Activated CD8-positive, alpha-beta T cell treated with anti-CD3 and anti-CD28 coated beads for 36 hours (primary cell): ENCODE measurements at regions not wholly inside any gene's neighbourhood (a gene's known extent, or its start where the extent isn't known, plus 50 kb on each side); places are given as distances from the start of the nearest gene placed in this dataset.
"Not testable (repeated sequence)": the region's sequence is repeated elsewhere in the genome, so short reads cannot be mapped to it uniquely, and the experiment has no call there.

ENCODE experiments used
- ATAC-seq: fragments of 200-7000 bp; cut with Tn5 transposase; one replicate; pipeline ENCODE4 v1.10.0; 2021; ENCODE audit warnings: mild to moderate bottlenecking, moderate library complexity
- CTCF ChIA-PET: fragments of 350-600 bp; sonication (Branson Sonifier 250); formaldehyde crosslinking; loops from one replicate; lab custom pipeline; 2021; ENCODE audit warnings: antibody characterized with exemption; lab: Charles Lee
- POLR2A ChIA-PET: fragments of 350-600 bp; sonication (Branson Sonifier 250); formaldehyde crosslinking; loops from one replicate; lab custom pipeline; 2021; ENCODE audit warnings: antibody characterized with exemption; lab: Charles Lee
- DNase-seq: peaks from one replicate; pipeline ENCODE4 v3.0.0-alpha.2; 2020
- H3K27ac Mint-ChIP-seq: one replicate; pipeline ENCODE4 v1.8.0; 2021; ENCODE audit warnings: mild to moderate bottlenecking, mixed read lengths
- H3K27me3 Mint-ChIP-seq: one replicate; pipeline ENCODE4 v1.8.0; 2021; ENCODE audit warnings: mixed read lengths
- H3K36me3 Mint-ChIP-seq: one replicate; pipeline ENCODE4 v1.8.0; 2021; ENCODE audit warnings: low read depth, mixed read lengths
- H3K4me1 Mint-ChIP-seq: one replicate; pipeline ENCODE4 v1.8.0; 2021; ENCODE audit warnings: low read depth, mixed read lengths
- H3K4me3 Mint-ChIP-seq: one replicate; pipeline ENCODE4 v1.8.0; 2021; ENCODE audit warnings: mild to moderate bottlenecking, moderate library complexity, mixed read lengths
- H3K9me3 Mint-ChIP-seq: one replicate; pipeline ENCODE4 v1.8.0; 2021; ENCODE audit warnings: mixed read lengths
- intact Hi-C: fragments of 100-400 bp; cut with micrococcal nuclease; formaldehyde crosslinking; loops from one replicate; pipeline ENCODE4 v1.10.0; 2022
- TF ChIP-seq, protein P1 (sequence below): fragments of 200-600 bp; IDR thresholded peaks from one replicate; pipeline ENCODE4 v1.8.0; 2022; ENCODE audit warnings: antibody characterized with exemption, mild to moderate bottlenecking

- H3K27me3 Mint-ChIP-seq = peaks cover 17% of the 10 kb centered on the region
- no peak for ATAC-seq
- no peaks in the 10 kb centered on the region for H3K4me1 Mint-ChIP-seq
- no peak overlapping the region for H3K4me3 Mint-ChIP-seq
- CTCF ChIA-PET = interaction anchor here (1.2 kb wide), 1 partner anchor 11 kb away, joined by 3 read pairs; no protein-coding TSS in a partner anchor
- no peak for DNase-seq
- no peaks in the 10 kb centered on the region for H3K36me3 Mint-ChIP-seq
- H3K9me3 Mint-ChIP-seq = peaks cover 8% of the 10 kb centered on the region
- no peak overlapping the region for H3K27ac Mint-ChIP-seq
- TF ChIP-seq, protein P1, sequence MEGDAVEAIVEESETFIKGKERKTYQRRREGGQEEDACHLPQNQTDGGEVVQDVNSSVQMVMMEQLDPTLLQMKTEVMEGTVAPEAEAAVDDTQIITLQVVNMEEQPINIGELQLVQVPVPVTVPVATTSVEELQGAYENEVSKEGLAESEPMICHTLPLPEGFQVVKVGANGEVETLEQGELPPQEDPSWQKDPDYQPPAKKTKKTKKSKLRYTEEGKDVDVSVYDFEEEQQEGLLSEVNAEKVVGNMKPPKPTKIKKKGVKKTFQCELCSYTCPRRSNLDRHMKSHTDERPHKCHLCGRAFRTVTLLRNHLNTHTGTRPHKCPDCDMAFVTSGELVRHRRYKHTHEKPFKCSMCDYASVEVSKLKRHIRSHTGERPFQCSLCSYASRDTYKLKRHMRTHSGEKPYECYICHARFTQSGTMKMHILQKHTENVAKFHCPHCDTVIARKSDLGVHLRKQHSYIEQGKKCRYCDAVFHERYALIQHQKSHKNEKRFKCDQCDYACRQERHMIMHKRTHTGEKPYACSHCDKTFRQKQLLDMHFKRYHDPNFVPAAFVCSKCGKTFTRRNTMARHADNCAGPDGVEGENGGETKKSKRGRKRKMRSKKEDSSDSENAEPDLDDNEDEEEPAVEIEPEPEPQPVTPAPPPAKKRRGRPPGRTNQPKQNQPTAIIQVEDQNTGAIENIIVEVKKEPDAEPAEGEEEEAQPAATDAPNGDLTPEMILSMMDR = no peak
- intact Hi-C loops = loop anchor here (10.0 kb wide), 1 partner anchor 534 kb away; no protein-coding TSS in a partner anchor
- POLR2A ChIA-PET = no interaction called here
Measured at GRCh38 chr10:78660446-78661106, 408.2 kb upstream of the ZMIZ1 start.

GRCh38 chr10:78663721-78664120, 405.0 kb upstream of the ZMIZ1 start:
- no peak overlapping the region for H3K27ac Mint-ChIP-seq
- H3K9me3 Mint-ChIP-seq = peaks cover 9% of the 10 kb centered on the region
- H3K4me3 Mint-ChIP-seq = no peak overlapping the region
- ChIA-PET POLR2A (no interaction called here), CTCF (interaction anchor here (1.0 to 4.1 kb wide), 5 partner anchors 78 to 616 kb away, joined by 3 to 26 read pairs (median 3); no protein-coding TSS in a partner anchor)
- H3K27me3 Mint-ChIP-seq = peaks cover 31% of the 10 kb centered on the region
- intact Hi-C loops = loop anchor here (10.0 kb wide), 1 partner anchor 531 kb away; no protein-coding TSS in a partner anchor
- no peaks in the 10 kb centered on the region for H3K36me3 Mint-ChIP-seq
- TF ChIP-seq, protein P1 = no peak
- H3K4me1 Mint-ChIP-seq = no peaks in the 10 kb centered on the region
- ATAC-seq (no peak), DNase-seq (no peak)

GRCh38 chr10:78664929-78665553, 403.7 kb upstream of the ZMIZ1 start:
- H3K27me3 Mint-ChIP-seq = peaks cover 32% of the 10 kb centered on the region
- DNase-seq = peak; percentile 60
- H3K36me3 Mint-ChIP-seq = no peaks in the 10 kb centered on the region
- ATAC-seq = peak; percentile 67
- no peak overlapping the region for H3K4me3 Mint-ChIP-seq
- H3K27ac Mint-ChIP-seq = no peak overlapping the region
- H3K4me1 Mint-ChIP-seq = no peaks in the 10 kb centered on the region
- peaks cover 9% of the 10 kb centered on the region for H3K9me3 Mint-ChIP-seq
- TF ChIP-seq, protein P1 = peak; percentile 71
- intact Hi-C loops = loop anchor here (10.0 kb wide), 1 partner anchor 530 kb away; no protein-coding TSS in a partner anchor
- ChIA-PET POLR2A (no interaction called here), CTCF (interaction anchor here (0.7 to 4.1 kb wide), 17 partner anchors 9 to 530 kb away, joined by 3 to 26 read pairs (median 3); no protein-coding TSS in a partner anchor)

DNA sequence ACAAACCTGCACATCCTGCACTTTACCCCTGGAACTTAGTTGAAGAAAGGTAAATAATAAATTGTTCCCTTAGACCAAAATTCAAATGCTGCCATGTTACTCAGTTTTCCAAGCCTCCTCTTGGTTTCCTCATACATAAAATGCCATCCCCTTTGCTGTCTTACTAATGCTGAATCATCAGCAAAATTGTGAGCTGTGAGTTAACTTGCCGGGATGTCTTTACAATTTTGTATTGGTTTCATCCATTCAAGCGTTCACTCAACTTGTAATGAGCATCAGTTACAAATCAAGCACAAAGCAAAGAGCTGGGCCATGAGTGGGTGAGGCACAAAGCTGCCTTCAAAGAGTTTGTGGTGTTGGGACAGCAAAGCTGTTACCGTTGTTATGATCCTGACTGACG, 395.8 kb upstream of the ZMIZ1 start:
- no peak overlapping the region for H3K4me3 Mint-ChIP-seq
- no peaks in the 10 kb centered on the region for H3K36me3 Mint-ChIP-seq
- DNase-seq = no peak
- CTCF ChIA-PET = interaction anchor here (0.8 kb wide), 1 partner anchor 15 kb away, joined by 3 read pairs; no protein-coding TSS in a partner anchor
- peaks cover 3% of the 10 kb centered on the region for H3K9me3 Mint-ChIP-seq
- intact Hi-C loops = no loop called here
- H3K27me3 Mint-ChIP-seq = peaks cover 7% of the 10 kb centered on the region
- H3K27ac Mint-ChIP-seq = no peak overlapping the region
- no peak for ATAC-seq
- no peaks in the 10 kb centered on the region for H3K4me1 Mint-ChIP-seq
- POLR2A ChIA-PET = no interaction called here
- TF ChIP-seq, protein P1 = no peak

GRCh38 chr10:78681141-78681540, 387.6 kb upstream of the ZMIZ1 start:
- H3K27me3 Mint-ChIP-seq, CTCF ChIA-PET, H3K9me3 Mint-ChIP-seq, POLR2A ChIA-PET, H3K36me3 Mint-ChIP-seq, H3K4me3 Mint-ChIP-seq, intact Hi-C loops, H3K4me1 Mint-ChIP-seq, H3K27ac Mint-ChIP-seq, DNase-seq, ATAC-seq: not testable (repeated sequence)

GRCh38 chr10:78681986-78682385, 386.8 kb upstream of the ZMIZ1 start:
- H3K27me3 Mint-ChIP-seq, ATAC-seq, POLR2A ChIA-PET, CTCF ChIA-PET, H3K4me3 Mint-ChIP-seq, H3K36me3 Mint-ChIP-seq, H3K27ac Mint-ChIP-seq, H3K4me1 Mint-ChIP-seq, DNase-seq, intact Hi-C loops, H3K9me3 Mint-ChIP-seq: not testable (repeated sequence)
